HUES64 (cell line): ENCODE measurements at regions not wholly inside any gene's neighbourhood (a gene's known extent, or its start where the extent isn't known, plus 50 kb on each side); places are given as distances from the start of the nearest gene placed in this dataset.

Experiments
- H3K27ac ChIP-seq: 2 replicates; pipeline ENCODE4 v1.7.0; 2013; ENCODE audit warnings: low read depth, low read length, inconsistent platforms
- H3K27me3 ChIP-seq: 2 replicates; pipeline ENCODE4 v1.6.1; 2013; ENCODE audit warnings: mild to moderate bottlenecking, low read length; ENCODE audit not compliant: insufficient read depth
- H3K36me3 ChIP-seq: 2 replicates; pipeline ENCODE4 v1.6.1; 2013; ENCODE audit warnings: mild to moderate bottlenecking, low read length; ENCODE audit not compliant: insufficient read depth
- H3K4me1 ChIP-seq: 2 replicates; pipeline ENCODE4 v1.6.1; 2013; ENCODE audit warnings: mild to moderate bottlenecking, low read length, moderate library complexity; ENCODE audit not compliant: insufficient read depth
- H3K4me3 ChIP-seq: 2 replicates; pipeline ENCODE4 v1.5.1; 2013; ENCODE audit warnings: mild to moderate bottlenecking, low read length, moderate library complexity
- H3K9ac ChIP-seq: 2 replicates; pipeline ENCODE4 v1.6.1; 2013; ENCODE audit warnings: mild to moderate bottlenecking, low read depth, low read length
- H3K9me3 ChIP-seq: 2 replicates; pipeline ENCODE4 v1.6.1; 2013; ENCODE audit warnings: low read depth, low read length; ENCODE audit not compliant: insufficient read depth
- WGBS: fragments of 150-250, 120-280 bp; methylation state at CpG from one replicate; pipeline ENCODE4 v1.1.7; 2013; ENCODE audit warnings: missing lambda C conversion rate; 5-methylcytosine and 5-hydroxymethylcytosine counted together

GRCh38 chr9:86507212-86507630, 153.0 kb upstream of the TUT7 start:
- H3K4me1 ChIP-seq: 0 out of 2 replicates have a peak, but pooled peaks cover 6% of the 10 kb centered on the region
- no peak overlapping the region for H3K9ac ChIP-seq
- no peak overlapping the region for H3K4me3 ChIP-seq
- no peaks in the 10 kb centered on the region for H3K36me3 ChIP-seq
- 91% methylated on average over 6 of the region's 6 CpGs for WGBS
- H3K27me3 ChIP-seq: no peaks in the 10 kb centered on the region
- H3K9me3 ChIP-seq: no peaks in the 10 kb centered on the region
- H3K27ac ChIP-seq: no peak overlapping the region

- Histone ChIP-seq H3K27me3 (no peaks in the 10 kb centered on the region), H3K4me3 (no peak overlapping the region), H3K27ac (no peak overlapping the region), H3K4me1 (no peaks in the 10 kb centered on the region), H3K9me3 (no peaks in the 10 kb centered on the region), H3K9ac (no peak overlapping the region), H3K36me3 (no peaks in the 10 kb centered on the region)
- whole genome bisulfite sequencing: 96% methylated on average over 6 of the region's 6 CpGs
Measured at GRCh38 chr9:86503942-86504341, 149.7 kb upstream of the TUT7 start.

- H3K27me3 ChIP-seq: no peaks in the 10 kb centered on the region
- WGBS: no CpG with 5 or more reads among the region's 1 CpG
Measured at GRCh38 chr9:86503314-86503713, 149.1 kb upstream of the TUT7 start.

GRCh38 chr9:86500667-86501435, 146.6 kb upstream of the TUT7 start:
- H3K27ac ChIP-seq: no peak overlapping the region
- WGBS: 91% methylated on average over 8 of the region's 9 CpGs

More at GRCh38 chr9:86503314-86503713, 149.1 kb upstream of the TUT7 start:
- H3K4me1 ChIP-seq: no peaks in the 10 kb centered on the region
- no peak overlapping the region for H3K9ac ChIP-seq
- H3K4me3 ChIP-seq: no peak overlapping the region
- no peaks in the 10 kb centered on the region for H3K9me3 ChIP-seq
- no peak overlapping the region for H3K27ac ChIP-seq
- H3K36me3 ChIP-seq: no peaks in the 10 kb centered on the region

GRCh38 chr9:86500031-86500430, 145.8 kb upstream of the TUT7 start:
- 92% methylated on average over 1 of the region's 1 CpG for WGBS
- Histone ChIP-seq H3K4me1 (no peaks in the 10 kb centered on the region), H3K27ac (no peak overlapping the region), H3K9ac (no peak overlapping the region), H3K4me3 (no peak overlapping the region), H3K9me3 (no peaks in the 10 kb centered on the region), H3K27me3 (no peaks in the 10 kb centered on the region), H3K36me3 (no peaks in the 10 kb centered on the region)

More at GRCh38 chr9:86500667-86501435, 146.6 kb upstream of the TUT7 start:
- H3K4me3 ChIP-seq: no peak overlapping the region
- no peak overlapping the region for H3K9ac ChIP-seq
- H3K27me3 ChIP-seq: no peaks in the 10 kb centered on the region
- no peaks in the 10 kb centered on the region for H3K9me3 ChIP-seq
- no peaks in the 10 kb centered on the region for H3K36me3 ChIP-seq
- no peaks in the 10 kb centered on the region for H3K4me1 ChIP-seq

GRCh38 chr9:86494644-86495111, 140.5 kb upstream of the TUT7 start:
- Histone ChIP-seq H3K36me3 (no peaks in the 10 kb centered on the region), H3K27ac (no peak overlapping the region), H3K4me1 (no peaks in the 10 kb centered on the region), H3K9ac (no peak overlapping the region), H3K4me3 (no peak overlapping the region), H3K27me3 (no peaks in the 10 kb centered on the region), H3K9me3 (no peaks in the 10 kb centered on the region)
- 89% methylated on average over 5 of the region's 5 CpGs for WGBS

GRCh38 chr9:86491468-86492266, 137.5 kb upstream of the TUT7 start:
- Histone ChIP-seq H3K4me3 (no peak overlapping the region), H3K27me3 (no peaks in the 10 kb centered on the region), H3K4me1 (no peaks in the 10 kb centered on the region), H3K9ac (no peak overlapping the region), H3K9me3 (no peaks in the 10 kb centered on the region), H3K27ac (no peak overlapping the region), H3K36me3 (no peaks in the 10 kb centered on the region)
- WGBS: 83% methylated on average over 8 of the region's 8 CpGs

- WGBS: 84% methylated on average over 6 of the region's 7 CpGs
- H3K27me3 ChIP-seq: no peaks in the 10 kb centered on the region
- H3K36me3 ChIP-seq: no peaks in the 10 kb centered on the region
- no peaks in the 10 kb centered on the region for H3K9me3 ChIP-seq
- H3K9ac ChIP-seq: no peak overlapping the region
- no peaks in the 10 kb centered on the region for H3K4me1 ChIP-seq
- H3K4me3 ChIP-seq: no peak overlapping the region
- H3K27ac ChIP-seq: no peak overlapping the region
Measured at GRCh38 chr9:86488794-86489193, 134.6 kb upstream of the TUT7 start.

GRCh38 chr9:86488345-86488744, 134.1 kb upstream of the TUT7 start:
- H3K27me3 ChIP-seq: no peaks in the 10 kb centered on the region
- no peaks in the 10 kb centered on the region for H3K36me3 ChIP-seq
- WGBS: 89% methylated on average over 6 of the region's 6 CpGs
- H3K4me1 ChIP-seq: no peaks in the 10 kb centered on the region
- no peaks in the 10 kb centered on the region for H3K9me3 ChIP-seq
- no peak overlapping the region for H3K27ac ChIP-seq
- H3K9ac ChIP-seq: no peak overlapping the region
- no peak overlapping the region for H3K4me3 ChIP-seq

GRCh38 chr9:86487838-86488233, 133.6 kb upstream of the TUT7 start:
- Histone ChIP-seq H3K27me3 (no peaks in the 10 kb centered on the region), H3K36me3 (no peaks in the 10 kb centered on the region), H3K4me1 (no peaks in the 10 kb centered on the region), H3K9me3 (no peaks in the 10 kb centered on the region), H3K9ac (no peak overlapping the region), H3K27ac (no peak overlapping the region), H3K4me3 (no peak overlapping the region)
- WGBS: 88% methylated on average over 2 of the region's 2 CpGs
